ENCODE measurements at regions not wholly inside any gene's neighbourhood (a gene's known extent, or its start where the extent isn't known, plus 50 kb on each side); places are given as distances from the start of the nearest gene placed in this dataset.

DNA sequence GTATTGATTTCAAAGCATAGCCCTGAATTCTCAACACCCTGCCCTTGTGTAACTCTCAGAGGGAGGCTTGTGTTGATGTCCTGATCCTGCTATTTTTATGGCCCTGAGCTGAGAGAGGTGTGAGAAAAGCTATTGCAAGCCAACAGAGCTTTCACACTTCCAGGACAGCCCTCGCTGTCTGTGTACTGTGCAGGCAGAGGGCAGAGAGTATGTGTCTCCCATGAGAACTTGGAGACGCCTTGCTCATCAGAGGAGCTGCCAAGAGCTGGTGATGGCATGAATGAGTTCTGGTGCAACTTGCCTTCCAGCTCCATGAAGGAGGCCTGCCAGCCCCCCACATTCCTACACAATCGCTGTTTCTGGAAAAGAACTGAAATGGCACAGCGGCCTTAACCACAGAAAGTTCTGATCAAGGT is 144.1 kb upstream of the AJAP1 start:
- Histone ChIP-seq H3K9ac (replicated peaks; ENCODE audit: extremely low read depth, insufficient read depth, low read length) (no peak overlapping the region), H3K9me1 (replicated peaks; ENCODE audit: control insufficient read depth, extremely low read depth, insufficient read depth, low read length) (no peaks in the 10 kb centered on the region), H3K79me2 (ENCODE audit: control insufficient read depth, insufficient read depth, low read length) (no peaks in the 10 kb centered on the region), H3K4me3 (replicated peaks in 1 of 3; ENCODE audit: insufficient read depth in 1 of 3, low read depth in 1 of 3, low read length in 3 of 3) (no peak overlapping the region), H3K27ac (ENCODE audit: insufficient read depth, low read depth, low read length) (no peak overlapping the region), H3K27me3 (ENCODE audit: control insufficient read depth in 2 of 2, insufficient read depth in 2 of 2, low read length in 2 of 2) (no peaks in the 10 kb centered on the region), H3K4me2 (ENCODE audit: insufficient read depth, low read length) (no peak overlapping the region), H4K20me1 (replicated peaks; ENCODE audit: control insufficient read depth, extremely low read depth, insufficient read depth, low read length) (no peaks in the 10 kb centered on the region), H3K4me1 (ENCODE audit: control insufficient read depth, extremely low read depth, insufficient read depth, low read length) (no peaks in the 10 kb centered on the region), H3K9me3 (replicated peaks; ENCODE audit: control insufficient read depth, insufficient read depth, low read length) (peaks cover 4% of the 10 kb centered on the region), H2AFZ (ENCODE audit: low read depth, low read length) (no peak overlapping the region), H3K36me3 (ENCODE audit: control insufficient read depth in 2 of 2, extremely low read depth in 1 of 2, insufficient read depth in 2 of 2, low read length in 2 of 2) (no peaks in the 10 kb centered on the region)
- intact Hi-C loops (cut with micrococcal nuclease) (no loop called here), dilution Hi-C loops (cut with MboI; ENCODE audit: extremely low pct_ligation_motif_present, low sequenced_read_pairs) (no loop called here)
- TF ChIP-seq POLR2AphosphoS5 (IDR thresholded peaks at IDR 0.05; ENCODE audit: insufficient read depth, low read depth, low read length) (no peak), MYC (IDR thresholded peaks at IDR 0.05; ENCODE audit: low read depth, low read length) (no peak), POLR2A (IDR thresholded peaks at IDR 0.05; ENCODE audit: low read depth, low read length) (no peak)
- TF ChIP-seq, protein P1, sequence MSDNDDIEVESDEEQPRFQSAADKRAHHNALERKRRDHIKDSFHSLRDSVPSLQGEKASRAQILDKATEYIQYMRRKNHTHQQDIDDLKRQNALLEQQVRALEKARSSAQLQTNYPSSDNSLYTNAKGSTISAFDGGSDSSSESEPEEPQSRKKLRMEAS (IDR thresholded peaks at IDR 0.05; ENCODE audit: insufficient read depth, insufficient read length) = no peak
- TF ChIP-seq, protein P2, sequence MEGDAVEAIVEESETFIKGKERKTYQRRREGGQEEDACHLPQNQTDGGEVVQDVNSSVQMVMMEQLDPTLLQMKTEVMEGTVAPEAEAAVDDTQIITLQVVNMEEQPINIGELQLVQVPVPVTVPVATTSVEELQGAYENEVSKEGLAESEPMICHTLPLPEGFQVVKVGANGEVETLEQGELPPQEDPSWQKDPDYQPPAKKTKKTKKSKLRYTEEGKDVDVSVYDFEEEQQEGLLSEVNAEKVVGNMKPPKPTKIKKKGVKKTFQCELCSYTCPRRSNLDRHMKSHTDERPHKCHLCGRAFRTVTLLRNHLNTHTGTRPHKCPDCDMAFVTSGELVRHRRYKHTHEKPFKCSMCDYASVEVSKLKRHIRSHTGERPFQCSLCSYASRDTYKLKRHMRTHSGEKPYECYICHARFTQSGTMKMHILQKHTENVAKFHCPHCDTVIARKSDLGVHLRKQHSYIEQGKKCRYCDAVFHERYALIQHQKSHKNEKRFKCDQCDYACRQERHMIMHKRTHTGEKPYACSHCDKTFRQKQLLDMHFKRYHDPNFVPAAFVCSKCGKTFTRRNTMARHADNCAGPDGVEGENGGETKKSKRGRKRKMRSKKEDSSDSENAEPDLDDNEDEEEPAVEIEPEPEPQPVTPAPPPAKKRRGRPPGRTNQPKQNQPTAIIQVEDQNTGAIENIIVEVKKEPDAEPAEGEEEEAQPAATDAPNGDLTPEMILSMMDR (IDR thresholded peaks at IDR 0.05; ENCODE audit: extremely low read depth in 1 of 2, insufficient read depth in 1 of 2, low read depth in 1 of 2, low read length in 2 of 2) = no peak
- ChIA-PET POLR2A (no interaction called here), CTCF (no interaction called here)
- no TSS peak for BruUV-seq (replicated peaks)
- DNase-seq (ENCODE audit: low read depth, low spot score) (no peak), FAIRE-seq (no peak)

- Histone ChIP-seq H3K9me3 (replicated peaks; ENCODE audit: control insufficient read depth, insufficient read depth, low read length) (peaks cover 4% of the 10 kb centered on the region), H2AFZ (ENCODE audit: low read depth, low read length) (no peak overlapping the region), H3K4me2 (ENCODE audit: insufficient read depth, low read length) (no peak overlapping the region), H3K27me3 (ENCODE audit: control insufficient read depth in 2 of 2, insufficient read depth in 2 of 2, low read length in 2 of 2) (no peaks in the 10 kb centered on the region), H3K4me1 (ENCODE audit: control insufficient read depth, extremely low read depth, insufficient read depth, low read length) (no peaks in the 10 kb centered on the region), H3K36me3 (ENCODE audit: control insufficient read depth in 2 of 2, extremely low read depth in 1 of 2, insufficient read depth in 2 of 2, low read length in 2 of 2) (no peaks in the 10 kb centered on the region), H3K9ac (replicated peaks; ENCODE audit: extremely low read depth, insufficient read depth, low read length) (no peak overlapping the region), H3K9me1 (replicated peaks; ENCODE audit: control insufficient read depth, extremely low read depth, insufficient read depth, low read length) (no peaks in the 10 kb centered on the region), H3K79me2 (ENCODE audit: control insufficient read depth, insufficient read depth, low read length) (no peaks in the 10 kb centered on the region), H3K27ac (ENCODE audit: insufficient read depth, low read depth, low read length) (no peak overlapping the region), H4K20me1 (replicated peaks; ENCODE audit: control insufficient read depth, extremely low read depth, insufficient read depth, low read length) (no peaks in the 10 kb centered on the region), H3K4me3 (replicated peaks in 1 of 3; ENCODE audit: insufficient read depth in 1 of 3, low read depth in 1 of 3, low read length in 3 of 3) (no peak overlapping the region)
- ChIA-PET POLR2A (no interaction called here), CTCF (no interaction called here)
- DNase-seq (ENCODE audit: low read depth, low spot score) = no peak
- BruUV-seq (replicated peaks) = no TSS peak
- no peak for TF ChIP-seq POLR2A (IDR thresholded peaks at IDR 0.05; ENCODE audit: low read depth, low read length)
- TF ChIP-seq FOS (IDR thresholded peaks at IDR 0.05; ENCODE audit: borderline replicate concordance, insufficient read depth, low read length) = no peak
- TF ChIP-seq JUN (IDR thresholded peaks at IDR 0.05; ENCODE audit: borderline replicate concordance, insufficient read depth, insufficient read length, low read depth) = no peak
- TF ChIP-seq EZH2 (IDR thresholded peaks at IDR 0.05; ENCODE audit: borderline replicate concordance, low read depth, low read length, severe bottlenecking) = no peak
- no peak for TF ChIP-seq MYC (IDR thresholded peaks at IDR 0.05; ENCODE audit: low read depth, low read length)
- TF ChIP-seq, protein P1 (IDR thresholded peaks at IDR 0.05; ENCODE audit: insufficient read depth, insufficient read length) = no peak
- TF ChIP-seq POLR2AphosphoS5 (IDR thresholded peaks at IDR 0.05; ENCODE audit: insufficient read depth, low read depth, low read length) = no peak
- no peak for TF ChIP-seq GATA2 (IDR thresholded peaks at IDR 0.05; ENCODE audit: insufficient read depth, insufficient read length, low read depth, low read length)
- TF ChIP-seq, protein P2 (IDR thresholded peaks at IDR 0.05; ENCODE audit: extremely low read depth in 1 of 2, insufficient read depth in 1 of 2, low read depth in 1 of 2, low read length in 2 of 2) = no peak
- intact Hi-C loops (cut with micrococcal nuclease) (no loop called here), dilution Hi-C loops (cut with MboI; ENCODE audit: extremely low pct_ligation_motif_present, low sequenced_read_pairs) (no loop called here)
- FAIRE-seq = no peak
These were observed 143.0 kb upstream of the AJAP1 start for GRCh38 chr1:4511374-4511773.
